Neural cell (in vitro differentiated cells): ENCODE measurements at regions not wholly inside any gene's neighbourhood (a gene's known extent, or its start where the extent isn't known, plus 50 kb on each side); places are given as distances from the start of the nearest gene placed in this dataset.

Experiments
- H2AFZ ChIP-seq: fragments of 200-600, 300-800 bp; sonication (generic), shearing (Covaris generic); 2 replicates; pipeline ENCODE4 v1.6.0; 2014; ENCODE audit warnings: low read depth, mild to moderate bottlenecking, antibody characterized with exemption, low read length, moderate library complexity
- H3F3A ChIP-seq: fragments of 200-600 bp; shearing (Covaris generic); 2 replicates; pipeline ENCODE4 v1.6.1; 2016; ENCODE audit warnings: mild to moderate bottlenecking, moderate library complexity, mixed read lengths, antibody characterized with exemption, low read length; ENCODE audit not compliant: insufficient read depth, poor library complexity, severe bottlenecking
- H3K27ac ChIP-seq: fragments of 200-600, 300-800 bp; sonication (generic), shearing (Covaris generic); 2 replicates; pipeline ENCODE4 v1.5.1; 2014; ENCODE audit warnings: mild to moderate bottlenecking, low read length, moderate library complexity
- H3K27me3 ChIP-seq: fragments of 300-800, 200-600 bp; sonication (generic), shearing (Covaris generic); 2 replicates; pipeline ENCODE4 v1.6.0; 2014; ENCODE audit warnings: mild to moderate bottlenecking, low read depth, low read length, moderate library complexity; ENCODE audit not compliant: insufficient read depth
- H3K36me3 ChIP-seq: fragments of 300-800, 200-600 bp; sonication (generic), shearing (Covaris generic); 2 replicates; pipeline ENCODE4 v1.5.1; 2014; ENCODE audit warnings: mild to moderate bottlenecking, antibody characterized with exemption, low read length, moderate library complexity; ENCODE audit not compliant: insufficient read depth
- H3K4me2 ChIP-seq: fragments of 300-800, 200-600 bp; sonication (generic), shearing (Covaris generic); 2 replicates; pipeline ENCODE4 v1.6.0; 2014; ENCODE audit warnings: mild to moderate bottlenecking, low read length
- H3K4me3 ChIP-seq: fragments of 300-800, 200-600 bp; sonication (generic), shearing (Covaris generic); 2 replicates; pipeline ENCODE4 v1.5.1; 2014; ENCODE audit warnings: mild to moderate bottlenecking, low read length, moderate library complexity
- H3K79me2 ChIP-seq: fragments of 200-600 bp; shearing (Covaris generic); replicated peaks from 2 replicates; pipeline ENCODE4 v1.6.0; 2014; ENCODE audit warnings: mild to moderate bottlenecking, low read length, moderate library complexity; ENCODE audit not compliant: insufficient read depth
- H3K9ac ChIP-seq: fragments of 300-800, 200-600 bp; sonication (generic), shearing (Covaris generic); 2 replicates; pipeline ENCODE4 v1.6.1; 2016; ENCODE audit warnings: mild to moderate bottlenecking, low read length, mixed read lengths
- H3K9me2 ChIP-seq: fragments of 200-600 bp; shearing (Covaris generic); 2 replicates; pipeline ENCODE4 v1.6.1; 2016; ENCODE audit warnings: mild to moderate bottlenecking, low read length, mixed read lengths; ENCODE audit not compliant: insufficient read depth
- H3K9me3 ChIP-seq: fragments of 200-600, 300-800 bp; sonication (generic), shearing (Covaris generic); 2 replicates; pipeline ENCODE4 v1.6.1; 2016; ENCODE audit warnings: mild to moderate bottlenecking, mixed run types, low read length, moderate library complexity, mixed read lengths
- H4K20me1 ChIP-seq: fragments of 200-600 bp; shearing (Covaris generic); 2 replicates; pipeline ENCODE4 v1.6.1; 2016; ENCODE audit warnings: mild to moderate bottlenecking, mixed run types; ENCODE audit not compliant: insufficient read depth
- EP300 ChIP-seq: fragments of 450-650 bp; conservative IDR thresholded peaks from 2 replicates; pipeline ENCODE4 v1.6.1; 2014; ENCODE audit warnings: antibody characterized with exemption, mild to moderate bottlenecking, moderate library complexity; ENCODE audit not compliant: poor library complexity, severe bottlenecking
- EZH2 ChIP-seq: fragments of 200-600, 300-800 bp; shearing (Covaris generic), sonication (generic); IDR thresholded peaks from 2 replicates; pipeline ENCODE4 v1.6.1; 2014; ENCODE audit warnings: antibody characterized with exemption, low read length, borderline replicate concordance, mild to moderate bottlenecking; ENCODE audit not compliant: insufficient read depth, poor library complexity, severe bottlenecking
- MXI1 ChIP-seq: fragments of 450-650 bp; conservative IDR thresholded peaks from 2 replicates; pipeline ENCODE4 v1.6.1; 2014; ENCODE audit warnings: antibody characterized with exemption, mild to moderate bottlenecking; ENCODE audit not compliant: poor library complexity, severe bottlenecking
- POLR2AphosphoS5 ChIP-seq: IDR thresholded peaks from 2 replicates; pipeline ENCODE4 v1.6.1; 2012
- RAD21 ChIP-seq: fragments of 450-650 bp; conservative IDR thresholded peaks from 2 replicates; pipeline ENCODE4 v1.6.1; 2014; ENCODE audit warnings: antibody characterized with exemption, mild to moderate bottlenecking, moderate library complexity
- REST ChIP-seq: IDR thresholded peaks from 2 replicates; pipeline ENCODE4 v1.6.1; 2012; ENCODE audit warnings: borderline replicate concordance
- SMC3 ChIP-seq: fragments of 450-650 bp; conservative IDR thresholded peaks from 2 replicates; pipeline ENCODE4 v1.6.1; 2014; ENCODE audit warnings: antibody characterized with exemption, mild to moderate bottlenecking, moderate library complexity; ENCODE audit not compliant: poor library complexity
- TAF1 ChIP-seq: IDR thresholded peaks from 2 replicates; pipeline ENCODE4 v1.6.1; 2012; ENCODE audit warnings: low read depth
- TF ChIP-seq, protein P1 (sequence below): fragments of 450-650 bp; IDR thresholded peaks from 2 replicates; pipeline ENCODE4 v1.5.1; 2014; ENCODE audit warnings: antibody characterized with exemption, mild to moderate bottlenecking, moderate library complexity; ENCODE audit not compliant: poor library complexity, severe bottlenecking

- Histone ChIP-seq H3K4me2 (no peak overlapping the region), H3K79me2 (no peaks in the 10 kb centered on the region), H3K4me3 (no peak overlapping the region), H3K9ac (no peak overlapping the region), H3K9me3 (no peaks in the 10 kb centered on the region), H3F3A (no peaks in the 10 kb centered on the region), H3K9me2 (no peaks in the 10 kb centered on the region), H2AFZ (no peak overlapping the region), H4K20me1 (no peaks in the 10 kb centered on the region), H3K36me3 (no peaks in the 10 kb centered on the region), H3K27ac (no peak overlapping the region), H3K27me3 (no peaks in the 10 kb centered on the region)
- TF ChIP-seq REST, result no peak
- TF ChIP-seq RAD21, result no peak
- TF ChIP-seq MXI1, result no peak
- no peak for TF ChIP-seq SMC3
- no peak for TF ChIP-seq TAF1
- TF ChIP-seq EZH2, result no peak
- TF ChIP-seq, protein P1, sequence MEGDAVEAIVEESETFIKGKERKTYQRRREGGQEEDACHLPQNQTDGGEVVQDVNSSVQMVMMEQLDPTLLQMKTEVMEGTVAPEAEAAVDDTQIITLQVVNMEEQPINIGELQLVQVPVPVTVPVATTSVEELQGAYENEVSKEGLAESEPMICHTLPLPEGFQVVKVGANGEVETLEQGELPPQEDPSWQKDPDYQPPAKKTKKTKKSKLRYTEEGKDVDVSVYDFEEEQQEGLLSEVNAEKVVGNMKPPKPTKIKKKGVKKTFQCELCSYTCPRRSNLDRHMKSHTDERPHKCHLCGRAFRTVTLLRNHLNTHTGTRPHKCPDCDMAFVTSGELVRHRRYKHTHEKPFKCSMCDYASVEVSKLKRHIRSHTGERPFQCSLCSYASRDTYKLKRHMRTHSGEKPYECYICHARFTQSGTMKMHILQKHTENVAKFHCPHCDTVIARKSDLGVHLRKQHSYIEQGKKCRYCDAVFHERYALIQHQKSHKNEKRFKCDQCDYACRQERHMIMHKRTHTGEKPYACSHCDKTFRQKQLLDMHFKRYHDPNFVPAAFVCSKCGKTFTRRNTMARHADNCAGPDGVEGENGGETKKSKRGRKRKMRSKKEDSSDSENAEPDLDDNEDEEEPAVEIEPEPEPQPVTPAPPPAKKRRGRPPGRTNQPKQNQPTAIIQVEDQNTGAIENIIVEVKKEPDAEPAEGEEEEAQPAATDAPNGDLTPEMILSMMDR, result no peak
- no peak for TF ChIP-seq EP300
- no peak for TF ChIP-seq POLR2AphosphoS5
Measured at GRCh38 chr3:18901571-18901970, 246.7 kb upstream of the KCNH8 start.

DNA sequence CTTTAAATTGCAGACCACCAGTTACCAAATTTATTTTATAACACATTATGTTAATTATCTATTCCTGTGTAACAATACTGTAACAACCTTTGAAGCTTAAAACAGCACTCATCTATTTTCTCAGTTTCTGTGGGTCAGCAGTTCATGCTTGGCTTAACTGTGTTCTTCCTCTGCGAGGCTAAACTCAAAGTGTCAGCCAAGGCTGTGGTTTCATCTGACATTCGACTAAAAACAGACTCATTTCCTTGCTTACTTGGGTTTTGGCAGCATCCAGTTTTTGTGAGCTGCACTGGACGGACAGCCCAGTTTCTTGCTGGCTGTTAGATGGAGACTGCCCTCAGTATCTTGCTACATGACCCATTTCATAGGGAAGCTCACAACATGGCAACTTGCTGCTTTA, 247.3 kb upstream of the KCNH8 start:
- no peaks in the 10 kb centered on the region for H4K20me1 ChIP-seq
- no peaks in the 10 kb centered on the region for H3K36me3 ChIP-seq
- no peaks in the 10 kb centered on the region for H3K9me3 ChIP-seq
- TF ChIP-seq RAD21 (no peak), TAF1 (no peak), MXI1 (no peak), EP300 (no peak), EZH2 (no peak), POLR2AphosphoS5 (no peak), REST (no peak), SMC3 (no peak)
- TF ChIP-seq, protein P1, result no peak
- no peaks in the 10 kb centered on the region for H3F3A ChIP-seq
- H3K79me2 ChIP-seq, result no peaks in the 10 kb centered on the region
- no peak overlapping the region for H3K27ac ChIP-seq
- no peak overlapping the region for H3K4me2 ChIP-seq
- no peak overlapping the region for H3K9ac ChIP-seq
- no peaks in the 10 kb centered on the region for H3K9me2 ChIP-seq
- H2AFZ ChIP-seq, result no peak overlapping the region
- no peak overlapping the region for H3K4me3 ChIP-seq
- no peaks in the 10 kb centered on the region for H3K27me3 ChIP-seq
